Left renal cortex interstitium (tissue), 4 donors: ENCODE measurements at regions not wholly inside any gene's neighbourhood (a gene's known extent, or its start where the extent isn't known, plus 50 kb on each side); places are given as distances from the start of the nearest gene placed in this dataset.
A peak's percentile ranks its signal among the peaks of the same experiment; 100 is the strongest.

Experiments
- DNase-seq, 4 donors: peaks; one replicate each; pipeline ENCODE4 v3.0.0-alpha.2; 2013; ENCODE audit warnings: low read depth in 4 of 4, low spot score in 2 of 4, missing footprints in 1 of 4

GRCh38 chr20:22408521-22409402 lies 175.6 kb downstream of the FOXA2 start:
- DNase-seq = no peak

GRCh38 chr20:22407237-22408193 lies 176.9 kb downstream of the FOXA2 start:
- no peak for DNase-seq

DNA sequence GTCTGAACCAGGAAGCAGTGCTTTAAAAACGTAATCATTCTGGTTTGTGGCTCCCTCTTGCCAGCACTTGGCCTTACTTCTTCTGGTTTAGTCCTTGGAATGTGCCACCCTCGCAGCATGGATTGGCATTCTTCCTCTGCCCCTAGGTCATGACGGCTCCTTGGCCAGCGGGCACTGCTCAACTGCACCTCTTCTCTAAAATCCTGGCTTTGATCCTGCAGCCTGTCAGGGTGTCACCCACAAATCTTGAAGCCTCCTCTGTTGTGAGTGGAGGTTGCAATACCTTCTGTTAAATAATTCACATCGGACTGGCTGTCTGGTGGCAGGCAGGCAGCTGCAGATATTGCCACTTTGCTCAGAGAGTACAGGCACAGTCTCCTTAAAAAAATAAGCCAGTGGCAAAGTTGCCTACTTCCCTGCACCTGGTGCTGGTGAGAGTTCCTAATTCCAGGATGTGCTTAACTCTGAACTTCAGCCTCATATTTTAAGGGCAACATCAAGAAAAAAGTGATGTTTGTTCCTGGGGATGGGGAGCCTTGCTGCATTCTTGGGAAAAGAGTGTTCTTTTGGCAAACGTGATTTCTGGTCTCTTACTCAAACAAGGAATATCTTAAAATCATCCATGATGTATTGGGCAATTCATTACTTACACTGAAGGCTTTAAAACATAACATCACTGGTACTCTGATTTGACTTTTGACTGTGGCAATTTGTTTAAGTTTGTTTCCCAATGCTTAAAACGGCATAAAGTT lies 179.8 kb downstream of the FOXA2 start:
- no peak for DNase-seq

DNA sequence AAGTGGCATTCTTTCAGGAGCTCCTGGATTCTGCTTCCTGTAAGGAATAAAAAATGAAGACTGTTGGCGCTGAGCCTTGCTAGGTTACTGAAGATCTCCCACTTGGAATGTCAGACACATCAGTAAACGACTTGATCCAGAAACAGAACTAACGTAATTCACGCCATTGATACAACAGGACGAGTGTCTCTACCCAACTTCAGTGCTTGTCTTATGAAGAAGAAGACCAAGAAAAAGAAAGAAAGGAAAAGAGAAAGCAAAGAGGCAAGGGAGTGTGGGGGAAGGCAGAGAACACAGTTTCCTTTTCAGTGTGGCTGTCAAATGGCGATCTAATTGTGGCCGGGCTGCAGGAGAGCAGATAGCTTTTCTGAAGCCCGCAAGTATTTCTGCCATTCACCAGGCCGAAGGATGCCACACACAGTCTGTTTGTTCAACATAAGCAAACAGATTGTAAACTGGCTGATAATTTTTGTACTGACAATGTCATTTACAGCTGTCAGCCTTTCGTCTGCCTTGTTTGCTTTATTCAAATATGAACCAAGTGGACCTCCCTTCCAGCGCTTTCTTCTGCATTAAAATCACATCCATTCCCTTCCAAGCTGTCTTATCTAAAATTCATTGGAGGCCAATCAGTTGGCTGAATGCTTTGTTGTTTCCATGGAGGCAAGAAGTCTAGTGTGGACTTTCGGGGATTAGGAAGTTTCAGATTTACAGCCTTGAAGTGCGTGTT lies 180.6 kb downstream of the FOXA2 start:
- peak in 1 of 4 donors; percentile 34 for DNase-seq

DNA sequence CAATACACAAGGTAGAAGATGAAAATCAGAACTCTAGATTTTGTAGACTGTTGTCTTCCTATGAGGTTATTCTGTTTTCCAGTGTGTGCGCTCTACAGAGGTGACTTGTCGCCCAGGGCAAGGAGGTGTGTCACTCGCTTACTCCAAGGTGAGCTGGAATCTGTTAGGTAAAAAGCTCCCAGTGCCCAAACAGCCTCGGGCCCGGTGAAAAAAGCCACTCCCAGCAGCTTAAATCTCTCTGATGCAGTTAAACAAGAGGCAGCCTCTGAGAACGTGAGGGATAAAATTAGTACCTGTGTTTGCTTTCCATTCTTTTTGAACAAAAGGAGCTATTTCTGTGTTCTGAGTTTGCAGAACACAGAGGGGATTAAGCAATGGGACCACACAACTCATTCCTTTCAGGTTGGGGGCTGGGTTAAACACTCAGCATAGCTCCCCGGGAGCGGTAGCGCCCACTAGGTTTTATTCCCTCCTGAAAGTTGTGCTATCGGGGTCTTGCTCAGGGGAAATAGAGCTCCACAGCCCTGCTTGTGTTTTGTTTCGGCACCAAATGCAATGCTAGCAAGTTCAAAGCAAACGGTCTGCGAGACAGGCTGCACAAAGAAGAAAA lies 181.2 kb downstream of the FOXA2 start:
- DNase-seq = no peak

- DNase-seq = no peak
These were observed 181.8 kb downstream of the FOXA2 start for GRCh38 chr20:22402550-22402949.

DNA sequence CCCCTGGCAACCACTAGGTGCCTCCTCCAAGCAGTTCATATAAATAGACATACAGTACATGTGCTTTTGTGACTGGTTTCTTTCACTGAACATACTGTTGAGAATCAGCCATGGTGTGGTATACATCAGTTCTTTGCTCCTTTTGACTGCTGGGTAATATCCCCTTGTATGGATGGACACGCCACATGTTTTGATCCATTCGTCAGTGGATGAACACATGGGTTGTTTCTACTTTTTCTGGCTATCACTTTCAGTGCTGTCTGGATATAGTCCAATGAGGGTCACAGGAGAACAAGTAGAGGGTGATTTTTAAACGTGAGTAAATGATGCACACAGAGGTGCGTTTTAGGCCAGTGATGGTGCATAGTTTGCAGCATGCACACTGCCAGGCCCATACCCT lies 183.9 kb downstream of the FOXA2 start:
- no peak for DNase-seq

DNA sequence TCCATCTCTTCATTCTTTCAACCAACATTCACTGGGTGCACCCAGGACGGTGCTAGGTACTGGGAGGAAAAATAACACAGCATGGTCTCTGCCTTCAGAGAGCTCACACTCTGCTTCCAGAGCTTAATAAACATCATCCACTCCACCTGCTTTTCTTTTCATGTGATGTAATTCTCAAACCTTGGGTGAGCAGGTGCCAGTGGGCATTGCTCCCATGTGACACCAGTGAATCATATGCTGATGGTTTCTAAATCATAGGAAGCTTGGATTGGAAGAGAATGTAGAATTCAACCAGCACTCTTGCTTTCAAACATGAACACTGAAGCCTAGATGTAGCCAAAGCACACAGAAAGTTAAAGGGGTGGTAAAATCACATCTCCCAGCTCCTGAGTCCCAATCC lies 189.8 kb downstream of the FOXA2 start:
- DNase-seq = no peak

GRCh38 chr20:22390543-22390903 lies 193.8 kb downstream of the FOXA2 start:
- DNase-seq = no peak

- no peak for DNase-seq
These were observed 194.4 kb downstream of the FOXA2 start for GRCh38 chr20:22389836-22390542.

DNA sequence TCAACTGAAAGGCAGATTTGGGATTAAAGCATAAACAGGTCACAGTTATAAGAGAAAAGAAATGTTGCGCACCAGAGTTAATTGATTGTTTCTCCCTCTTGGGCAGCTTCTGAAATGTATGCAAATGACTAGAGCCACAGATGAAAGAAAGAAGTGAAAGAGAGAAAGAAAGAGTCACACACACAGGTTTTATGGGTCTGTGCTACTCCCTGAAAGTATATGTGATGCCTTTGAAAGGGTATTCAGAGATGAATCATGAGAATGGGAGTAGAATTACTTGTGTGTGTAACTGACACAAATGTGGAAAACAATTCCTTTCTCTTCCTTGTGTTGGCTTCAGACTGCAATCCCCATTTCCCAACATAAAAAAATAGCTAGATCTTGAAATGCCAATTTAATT lies 196.9 kb downstream of the FOXA2 start:
- DNase-seq = no peak

- DNase-seq = no peak
These were observed 198.1 kb downstream of the FOXA2 start for GRCh38 chr20:22386306-22386623.

- no peak for DNase-seq
These were observed 198.6 kb downstream of the FOXA2 start for GRCh38 chr20:22385602-22386305.

DNA sequence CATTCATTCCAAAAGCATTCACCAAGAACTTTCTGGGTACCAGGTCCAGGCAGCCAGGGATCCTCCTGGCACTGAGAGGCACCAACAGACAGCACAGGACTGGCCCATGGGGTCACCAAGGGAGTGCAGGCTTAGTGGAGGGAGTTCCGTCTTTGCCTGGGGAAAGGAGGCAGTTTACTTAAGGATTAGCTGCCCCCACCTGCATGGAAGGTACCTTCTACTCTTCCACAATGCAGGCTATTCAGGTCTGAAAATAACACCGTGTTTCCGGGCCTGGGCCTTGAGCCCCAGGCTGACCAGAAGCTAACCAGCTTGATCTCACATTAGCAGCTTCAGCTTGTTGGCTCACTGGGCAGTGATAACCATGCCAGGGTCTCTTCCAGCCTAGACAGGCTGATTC lies 199.4 kb downstream of the FOXA2 start:
- DNase-seq = no peak

DNA sequence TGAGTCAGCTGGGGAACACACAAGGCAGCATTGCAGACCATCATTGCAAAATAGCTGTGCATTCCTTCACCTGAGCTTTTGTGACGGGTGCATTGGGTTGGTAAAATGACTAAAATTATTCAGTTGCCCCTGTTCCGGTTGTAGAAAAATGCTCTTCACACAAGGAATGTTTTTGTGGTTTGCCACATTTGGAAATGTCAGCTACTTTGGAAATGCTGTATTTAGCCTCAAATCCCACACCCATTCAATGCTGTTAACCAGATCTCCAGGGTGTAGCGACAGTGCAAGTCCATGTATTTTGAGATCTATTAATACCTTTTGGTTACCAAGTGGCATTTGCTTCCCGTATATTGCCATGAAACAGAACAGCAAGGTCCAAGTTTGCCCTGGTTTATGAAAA lies 201.2 kb downstream of the FOXA2 start:
- DNase-seq = no peak

- no peak for DNase-seq
These were observed 201.6 kb downstream of the FOXA2 start for GRCh38 chr20:22382742-22383141.

DNA sequence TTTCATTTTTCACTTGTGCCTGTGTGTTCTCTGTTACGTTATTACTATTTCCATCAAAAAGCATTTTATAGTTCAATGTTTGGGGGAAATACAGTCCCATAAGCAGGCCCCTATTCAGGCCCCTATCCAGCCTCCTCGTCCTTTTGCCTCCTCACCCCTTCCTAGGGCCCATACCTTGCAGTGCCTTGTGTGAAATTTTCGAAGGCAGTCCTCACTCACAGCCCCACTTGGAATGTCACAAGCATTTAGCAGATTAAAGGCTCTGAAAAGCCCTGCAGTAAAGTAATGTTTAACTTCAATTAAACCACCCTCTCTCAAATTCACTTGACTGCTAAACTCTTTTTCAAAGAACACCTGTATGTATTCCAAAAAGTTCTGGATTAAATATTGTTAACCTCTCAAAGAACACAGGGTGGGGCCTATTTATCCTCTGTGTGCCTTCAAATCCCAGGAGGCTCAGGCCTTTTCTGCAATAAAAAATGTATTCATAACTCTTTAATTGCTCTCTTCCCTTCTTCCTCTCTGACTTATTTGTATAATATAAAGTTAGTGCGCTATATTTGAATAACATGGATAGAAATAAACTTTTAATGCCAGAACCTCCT lies 202.5 kb downstream of the FOXA2 start:
- DNase-seq = no peak

DNA sequence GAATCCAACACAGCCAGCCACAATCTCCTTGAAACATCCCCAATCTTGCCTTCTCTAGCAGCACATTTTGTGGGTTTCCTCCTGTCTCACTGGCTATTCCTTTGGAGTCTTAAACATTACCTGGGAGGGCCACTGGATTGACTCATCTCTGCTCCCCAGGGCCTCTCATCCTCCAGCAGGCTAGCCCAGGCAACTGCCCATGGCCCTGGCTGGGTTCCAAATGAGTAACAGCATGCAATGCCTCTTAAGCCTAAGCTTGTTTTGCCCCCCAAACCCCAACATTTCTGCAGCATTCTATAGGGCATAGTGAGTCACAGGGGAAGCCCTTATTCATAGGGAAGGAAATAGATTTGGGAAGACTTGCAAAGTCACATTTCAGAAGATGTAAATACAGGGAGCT lies 204.9 kb downstream of the FOXA2 start:
- DNase-seq = no peak
